H4 (cell line): ENCODE measurements at regions not wholly inside any gene's neighbourhood (a gene's known extent, or its start where the extent isn't known, plus 50 kb on each side); places are given as distances from the start of the nearest gene placed in this dataset.

ENCODE experiments used
- DNase-seq: peaks from one replicate; pipeline ENCODE4 v3.0.0-alpha.2; 2015; ENCODE audit warnings: low spot score

GRCh38 chr5:155919126-155919525 lies 407.8 kb upstream of the SGCD start:
- no peak for DNase-seq

- no peak for DNase-seq
Observed at GRCh38 chr5:155919725-155920124, 407.2 kb upstream of the SGCD start.

GRCh38 chr5:155921621-155922020 lies 405.3 kb upstream of the SGCD start:
- DNase-seq = no peak

GRCh38 chr5:155923784-155924183 lies 403.2 kb upstream of the SGCD start:
- DNase-seq = no peak

- DNase-seq = no peak
Observed at GRCh38 chr5:155926031-155926430, 400.9 kb upstream of the SGCD start.

GRCh38 chr5:155926766-155927165 lies 400.2 kb upstream of the SGCD start:
- no peak for DNase-seq

- DNase-seq = no peak
Observed at GRCh38 chr5:155929112-155929511, 397.9 kb upstream of the SGCD start.

- DNase-seq = no peak
Observed at GRCh38 chr5:155934964-155935363, 392.0 kb upstream of the SGCD start.

- DNase-seq = no peak
Observed at GRCh38 chr5:155935723-155936122, 391.2 kb upstream of the SGCD start.

GRCh38 chr5:155936520-155937406 lies 390.2 kb upstream of the SGCD start:
- no peak for DNase-seq

- no peak for DNase-seq
Observed at GRCh38 chr5:155938051-155938450, 388.9 kb upstream of the SGCD start.

- no peak for DNase-seq
Observed at GRCh38 chr5:155941340-155941739, 385.6 kb upstream of the SGCD start.

GRCh38 chr5:155943516-155944407 lies 383.2 kb upstream of the SGCD start:
- DNase-seq = no peak

- DNase-seq = no peak
Observed at GRCh38 chr5:155947394-155948062, 379.4 kb upstream of the SGCD start.

GRCh38 chr5:155948576-155948975 lies 378.4 kb upstream of the SGCD start:
- DNase-seq = no peak

GRCh38 chr5:155952486-155953089 lies 374.4 kb upstream of the SGCD start:
- DNase-seq = no peak

- no peak for DNase-seq
Observed at GRCh38 chr5:155953335-155953734, 373.6 kb upstream of the SGCD start.

- no peak for DNase-seq
Observed at GRCh38 chr5:155954701-155955445, 372.1 kb upstream of the SGCD start.

GRCh38 chr5:155957884-155958283 lies 369.1 kb upstream of the SGCD start:
- DNase-seq = no peak

- DNase-seq = no peak
Observed at GRCh38 chr5:155959082-155959481, 367.9 kb upstream of the SGCD start.

GRCh38 chr5:155960177-155960576 lies 366.8 kb upstream of the SGCD start:
- DNase-seq = no peak
